ENCODE measurements at regions not wholly inside any gene's neighbourhood (a gene's known extent, or its start where the extent isn't known, plus 50 kb on each side); places are given as distances from the start of the nearest gene placed in this dataset.

- H3K4me3 ChIP-seq (ENCODE audit: low read length) = no peak overlapping the region
- no peaks in the 10 kb centered on the region for H3K4me1 ChIP-seq (ENCODE audit: control insufficient read depth, insufficient read depth, low read length)
- WGBS (ENCODE audit: insufficient coverage, low lambda C conversion rate) = no CpG with 5 or more reads among the region's 2 CpGs
- H3K27ac ChIP-seq (ENCODE audit: low read length) = no peak overlapping the region
- DNase-seq = no peak
- no peaks in the 10 kb centered on the region for H3K36me3 ChIP-seq (ENCODE audit: control insufficient read depth, insufficient read depth, low read length)
- no peaks in the 10 kb centered on the region for H3K9me3 ChIP-seq (ENCODE audit: control insufficient read depth, low read depth, low read length)
- H3K27me3 ChIP-seq (ENCODE audit: control insufficient read depth, insufficient read depth, low read length) = no peaks in the 10 kb centered on the region
Measured at GRCh38 chr12:24008166-24008565, 58.7 kb upstream of the SOX5 start.
